Activated B cell treated with CpG ODN at 0.5 μM for 24 hours (primary cell): ENCODE measurements at regions not wholly inside any gene's neighbourhood (a gene's known extent, or its start where the extent isn't known, plus 50 kb on each side); places are given as distances from the start of the nearest gene placed in this dataset.

Source experiments
- ATAC-seq: fragments of 200-7000 bp; cut with Tn5 transposase; one replicate; pipeline ENCODE4 v1.10.0; 2021; ENCODE audit warnings: low read depth, mild to moderate bottlenecking, moderate library complexity
- CTCF ChIA-PET: fragments of 350-600 bp; sonication (Branson Sonifier 250); formaldehyde crosslinking; loops from one replicate; lab custom pipeline; 2021; ENCODE audit warnings: antibody characterized with exemption; lab: Charles Lee
- POLR2A ChIA-PET: fragments of 350-600 bp; sonication (Branson Sonifier 250); formaldehyde crosslinking; loops from one replicate; lab custom pipeline; 2021; ENCODE audit warnings: antibody characterized with exemption; lab: Charles Lee
- DNase-seq: peaks from one replicate; pipeline ENCODE4 v3.0.0; 2022
- H3K27ac Mint-ChIP-seq: one replicate; pipeline ENCODE4 v1.8.0; 2020; ENCODE audit warnings: mixed read lengths
- H3K27me3 Mint-ChIP-seq: one replicate; pipeline ENCODE4 v1.8.0; 2021; ENCODE audit warnings: mixed read lengths
- H3K36me3 Mint-ChIP-seq: one replicate; pipeline ENCODE4 v1.8.0; 2021; ENCODE audit warnings: low read depth, mixed read lengths
- H3K4me1 Mint-ChIP-seq: one replicate; pipeline ENCODE4 v1.8.0; 2021; ENCODE audit warnings: mixed read lengths
- H3K4me3 Mint-ChIP-seq: one replicate; pipeline ENCODE4 v1.8.0; 2020; ENCODE audit warnings: mild to moderate bottlenecking, mixed read lengths
- H3K9me3 Mint-ChIP-seq: one replicate; pipeline ENCODE4 v1.8.0; 2020; ENCODE audit warnings: mixed read lengths
- CTCF ChIP-seq: fragments of 200-600 bp; IDR thresholded peaks from one replicate; pipeline ENCODE4 v1.8.0; 2022; ENCODE audit warnings: antibody characterized with exemption, mild to moderate bottlenecking
- intact Hi-C: fragments of 100-400 bp; cut with micrococcal nuclease; formaldehyde crosslinking; loops from one replicate; pipeline ENCODE4 v1.15.1; 2024

DNA sequence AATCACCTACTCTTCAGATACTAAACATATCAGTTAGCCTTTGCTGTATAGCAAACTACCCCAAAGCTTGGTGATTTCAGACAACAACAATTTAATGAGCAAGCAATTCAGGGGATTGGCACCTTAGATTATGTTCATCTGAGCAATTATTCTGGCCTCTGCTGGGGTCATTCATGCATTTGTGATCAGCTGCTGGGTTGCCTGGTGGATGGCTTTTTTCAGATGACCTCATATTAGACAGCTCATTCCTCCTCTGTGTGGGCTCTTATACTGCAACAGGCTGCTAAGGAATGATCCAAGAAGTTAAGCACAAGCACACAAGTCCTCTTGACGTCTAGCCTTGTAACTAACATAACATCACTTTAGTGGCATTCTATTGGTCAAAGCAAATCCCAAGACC lies 153.0 kb upstream of the PPP1R2C start:
- ChIA-PET POLR2A (no interaction called here), CTCF (no interaction called here)
- intact Hi-C loops, result no loop called here
- no peak for ATAC-seq
- H3K27me3 Mint-ChIP-seq, result no peaks in the 10 kb centered on the region
- H3K9me3 Mint-ChIP-seq, result no peaks in the 10 kb centered on the region
- no peak for DNase-seq
- no peaks in the 10 kb centered on the region for H3K36me3 Mint-ChIP-seq
- no peak overlapping the region for H3K4me3 Mint-ChIP-seq
- H3K4me1 Mint-ChIP-seq, result peaks cover 36% of the 10 kb centered on the region
- no peak overlapping the region for H3K27ac Mint-ChIP-seq
- TF ChIP-seq CTCF, result no peak

GRCh38 chrX:42933187-42933586 lies 155.2 kb upstream of the PPP1R2C start:
- Mint-ChIP-seq H3K9me3 (no peaks in the 10 kb centered on the region), H3K27ac (peak overlapping the region; percentile 79), H3K4me1 (peaks cover 38% of the 10 kb centered on the region), H3K4me3 (peak overlapping the region; percentile 35), H3K27me3 (no peaks in the 10 kb centered on the region), H3K36me3 (peaks cover 2% of the 10 kb centered on the region)
- ATAC-seq (no peak), DNase-seq (no peak)
- TF ChIP-seq CTCF, result no peak
- CTCF ChIA-PET, result no interaction called here
- intact Hi-C loops, result no loop called here
- POLR2A ChIA-PET, result interaction anchor here (1.7 kb wide), 1 partner anchor 22 kb away, joined by 3 read pairs; no protein-coding TSS in a partner anchor

DNA sequence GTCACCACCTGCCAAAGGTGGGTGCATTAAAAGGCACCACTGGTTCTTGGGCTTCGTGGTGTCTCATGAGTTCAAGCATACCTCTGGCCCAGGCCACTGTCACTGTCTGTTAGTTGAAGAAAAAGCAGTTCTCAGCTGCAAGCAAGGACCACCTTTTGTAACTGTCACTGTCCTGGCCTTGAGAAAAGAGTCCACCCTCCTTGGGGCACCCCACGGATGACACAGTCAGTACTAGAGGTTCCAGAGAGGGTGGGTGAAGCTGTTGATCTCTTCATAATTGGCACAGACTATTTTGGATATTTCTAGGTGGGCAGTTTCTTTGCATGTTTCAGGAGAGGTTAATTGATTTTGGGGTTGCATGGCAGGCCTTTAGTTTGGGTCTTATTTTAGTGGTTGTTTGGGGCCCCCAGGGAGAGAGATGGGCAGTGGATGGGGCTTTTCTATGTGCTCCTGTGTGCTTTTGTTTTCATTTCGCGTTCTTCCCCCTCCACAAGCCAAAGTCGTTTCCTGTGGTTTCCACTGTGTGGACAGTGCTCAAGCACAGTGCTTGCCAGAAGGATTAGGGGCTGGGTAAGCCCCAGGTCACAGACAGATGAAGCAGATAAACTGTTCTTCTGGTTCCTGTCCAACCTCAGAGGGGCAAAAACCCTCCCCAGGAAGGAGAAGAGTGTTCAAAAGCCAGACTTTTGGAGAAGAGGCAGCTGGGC lies 156.2 kb upstream of the PPP1R2C start:
- POLR2A ChIA-PET, result interaction anchor here (1.6 to 1.7 kb wide), 2 partner anchors 10 to 21 kb away, joined by 3 read pairs; no protein-coding TSS in a partner anchor
- DNase-seq (no peak), ATAC-seq (peak; percentile 88)
- Mint-ChIP-seq H3K4me1 (peaks cover 43% of the 10 kb centered on the region), H3K27me3 (no peaks in the 10 kb centered on the region), H3K4me3 (peak overlapping the region; percentile 6), H3K36me3 (peaks cover 8% of the 10 kb centered on the region), H3K9me3 (peaks cover 3% of the 10 kb centered on the region), H3K27ac (peak overlapping the region; percentile 79)
- intact Hi-C loops, result no loop called here
- TF ChIP-seq CTCF, result no peak
- CTCF ChIA-PET, result no interaction called here

DNA sequence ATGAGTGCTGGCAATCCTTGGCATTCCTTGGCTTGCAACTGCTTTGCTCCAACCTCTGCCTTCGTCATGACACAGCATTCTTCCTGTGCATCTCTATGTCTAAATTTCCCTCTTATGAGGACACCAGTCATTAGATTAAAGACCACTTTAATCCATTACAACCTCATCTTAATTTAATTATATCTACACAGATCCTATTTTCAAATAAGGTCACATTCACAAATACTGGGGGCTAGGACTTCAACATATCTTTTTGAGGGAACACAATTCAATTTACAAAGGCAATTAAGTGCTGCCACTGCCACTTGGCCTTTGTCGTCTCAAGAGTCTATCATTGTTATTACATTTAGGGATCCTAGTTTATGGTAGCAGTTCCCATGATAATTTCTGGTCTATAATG lies 163.7 kb upstream of the PPP1R2C start:
- peaks cover 70% of the 10 kb centered on the region for H3K4me1 Mint-ChIP-seq
- CTCF ChIA-PET, result no interaction called here
- POLR2A ChIA-PET, result no interaction called here
- intact Hi-C loops, result loop anchor here (5.0 to 10.0 kb wide), 5 partner anchors 613 to 1609 kb away; partner anchors contain the start of genes CASK and DDX3X
- H3K27me3 Mint-ChIP-seq, result no peaks in the 10 kb centered on the region
- DNase-seq, result no peak
- H3K27ac Mint-ChIP-seq, result peak overlapping the region; percentile 93
- ATAC-seq, result no peak
- no peak for TF ChIP-seq CTCF
- H3K4me3 Mint-ChIP-seq, result no peak overlapping the region
- H3K9me3 Mint-ChIP-seq, result peaks cover 3% of the 10 kb centered on the region
- H3K36me3 Mint-ChIP-seq, result peaks cover 11% of the 10 kb centered on the region
